Gastrocnemius medialis (tissue), 4 donors: ENCODE measurements at regions not wholly inside any gene's neighbourhood (a gene's known extent, or its start where the extent isn't known, plus 50 kb on each side); places are given as distances from the start of the nearest gene placed in this dataset.

Experiments
- CTCF ChIP-seq, 5 experiments: fragments of 450-650 bp in 3 of 5; fragments of 200-600 bp in 2 of 5; sonication (generic) in 2 of 5; IDR thresholded peaks in 4 of 5; conservative IDR thresholded peaks in 1 of 5; 1 replicate in 4 of 5; 2 replicates in 1 of 5; pipeline ENCODE4 v1.5.1; 2016 to 2019; ENCODE audit warnings: antibody characterized with exemption in 5 of 5, mild to moderate bottlenecking in 3 of 5, moderate library complexity in 3 of 5
- POLR2A ChIP-seq, 2 donors: fragments of 450-650 bp; IDR thresholded peaks; one replicate each; pipeline ENCODE4 v1.6.1; 2017; ENCODE audit warnings: antibody characterized with exemption in 2 of 2, mild to moderate bottlenecking in 2 of 2, moderate library complexity in 2 of 2

GRCh38 chr7:34217972-34218371, 312.6 kb downstream of the BMPER start:
- TF ChIP-seq CTCF (IDR thresholded peaks at IDR 0.05 in 4 of 5, conservative IDR thresholded peaks at IDR 0.05 in 1 of 5) (no peak), POLR2A (IDR thresholded peaks at IDR 0.05) (no peak)
